ENCODE measurements at regions not wholly inside any gene's neighbourhood (a gene's known extent, or its start where the extent isn't known, plus 50 kb on each side); places are given as distances from the start of the nearest gene placed in this dataset.

DNA sequence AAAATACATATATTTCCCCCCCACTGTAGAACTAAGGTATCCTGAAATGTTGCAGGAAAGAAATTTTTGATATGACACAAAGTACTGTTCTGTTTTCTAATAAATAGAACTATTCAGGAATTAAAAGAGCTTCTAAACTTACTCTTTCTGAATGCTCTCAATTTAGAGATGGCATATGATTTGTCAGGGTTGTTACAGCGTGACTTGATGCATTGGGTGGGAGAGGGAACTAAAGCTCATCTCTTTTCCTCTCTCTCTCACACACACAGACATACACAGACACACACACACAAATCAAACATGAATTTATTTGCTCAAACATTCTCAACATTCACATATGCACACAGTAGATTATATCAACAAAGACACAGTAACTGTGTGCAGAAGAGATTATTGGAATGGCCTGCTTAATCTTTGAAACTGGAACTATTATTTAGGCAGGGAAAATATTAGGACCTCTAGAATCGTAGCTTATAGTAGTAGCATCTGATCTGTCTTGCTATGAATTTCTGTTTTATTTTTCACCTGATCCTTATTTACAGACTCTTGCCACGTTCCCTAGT, 807.4 kb upstream of the GBE1 start:
- TF ChIP-seq, protein P1, sequence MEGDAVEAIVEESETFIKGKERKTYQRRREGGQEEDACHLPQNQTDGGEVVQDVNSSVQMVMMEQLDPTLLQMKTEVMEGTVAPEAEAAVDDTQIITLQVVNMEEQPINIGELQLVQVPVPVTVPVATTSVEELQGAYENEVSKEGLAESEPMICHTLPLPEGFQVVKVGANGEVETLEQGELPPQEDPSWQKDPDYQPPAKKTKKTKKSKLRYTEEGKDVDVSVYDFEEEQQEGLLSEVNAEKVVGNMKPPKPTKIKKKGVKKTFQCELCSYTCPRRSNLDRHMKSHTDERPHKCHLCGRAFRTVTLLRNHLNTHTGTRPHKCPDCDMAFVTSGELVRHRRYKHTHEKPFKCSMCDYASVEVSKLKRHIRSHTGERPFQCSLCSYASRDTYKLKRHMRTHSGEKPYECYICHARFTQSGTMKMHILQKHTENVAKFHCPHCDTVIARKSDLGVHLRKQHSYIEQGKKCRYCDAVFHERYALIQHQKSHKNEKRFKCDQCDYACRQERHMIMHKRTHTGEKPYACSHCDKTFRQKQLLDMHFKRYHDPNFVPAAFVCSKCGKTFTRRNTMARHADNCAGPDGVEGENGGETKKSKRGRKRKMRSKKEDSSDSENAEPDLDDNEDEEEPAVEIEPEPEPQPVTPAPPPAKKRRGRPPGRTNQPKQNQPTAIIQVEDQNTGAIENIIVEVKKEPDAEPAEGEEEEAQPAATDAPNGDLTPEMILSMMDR (IDR thresholded peaks at IDR 0.05; ENCODE audit: insufficient read depth, low read length, poor library complexity, severe bottlenecking): no peak
- no peak for TF ChIP-seq EZH2phosphoT487 (conservative IDR thresholded peaks at IDR 0.05; ENCODE audit: low read length)

All from SU-DHL-6 (cell line).